ENCODE measurements at regions not wholly inside any gene's neighbourhood (a gene's known extent, or its start where the extent isn't known, plus 50 kb on each side); places are given as distances from the start of the nearest gene placed in this dataset.

DNA sequence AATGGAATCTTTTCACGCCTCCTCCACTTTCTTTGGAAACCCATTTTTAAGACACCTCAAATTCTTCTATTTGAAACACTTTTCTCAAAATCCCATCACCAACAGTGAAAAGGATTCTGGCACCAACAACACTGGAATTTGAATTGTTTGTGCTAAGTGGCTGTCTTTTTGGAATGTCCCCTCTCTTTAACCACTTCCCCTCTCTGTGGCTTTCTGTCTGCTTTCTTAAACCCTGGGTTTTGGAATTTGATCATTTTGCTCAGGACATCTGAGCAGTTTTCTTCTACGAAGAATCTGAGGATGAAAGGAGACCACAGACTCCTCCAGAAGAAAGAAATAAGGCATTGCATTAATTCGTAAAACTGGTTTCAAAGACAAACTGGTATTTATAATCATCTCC lies 89.0 kb downstream of the MXRA5 start:
- no peak overlapping the region for H3K27ac ChIP-seq (ENCODE audit: low read depth, low read length)
- H2AFZ ChIP-seq (ENCODE audit: low read depth, low read length): no peak overlapping the region
- Mint-ChIP-seq H3K9me3 (ENCODE audit: unreplicated experiment) (peaks cover 2% of the 10 kb centered on the region), H3K27ac (ENCODE audit: unreplicated experiment) (peak overlapping the region; percentile 66), H3K36me3 (ENCODE audit: low read depth, unreplicated experiment) (no peaks in the 10 kb centered on the region), H3K27me3 (ENCODE audit: low read depth, unreplicated experiment) (no peaks in the 10 kb centered on the region), H3K4me3 (ENCODE audit: unreplicated experiment) (no peak overlapping the region), H3K4me1 (ENCODE audit: low read depth, unreplicated experiment) (peaks cover 20% of the 10 kb centered on the region)
- no peak overlapping the region for H3K4me2 ChIP-seq (ENCODE audit: low read length)
- H3K79me2 ChIP-seq (ENCODE audit: insufficient read depth, low read length): no peaks in the 10 kb centered on the region
- peaks cover 7% of the 10 kb centered on the region for H3K4me1 ChIP-seq (ENCODE audit: insufficient read depth, low read length)
- FAIRE-seq (peak; percentile 93), DNase-seq (ENCODE audit: low read depth) (peak; percentile 44)
- H3K4me3 ChIP-seq (ENCODE audit: insufficient read depth, low read depth, low read length): no peak overlapping the region
- H3K9ac ChIP-seq (ENCODE audit: low read length): no peak overlapping the region
- TF ChIP-seq EZH2 (IDR thresholded peaks at IDR 0.05; ENCODE audit: insufficient read depth, low read length): no peak
- TF ChIP-seq, protein P1, sequence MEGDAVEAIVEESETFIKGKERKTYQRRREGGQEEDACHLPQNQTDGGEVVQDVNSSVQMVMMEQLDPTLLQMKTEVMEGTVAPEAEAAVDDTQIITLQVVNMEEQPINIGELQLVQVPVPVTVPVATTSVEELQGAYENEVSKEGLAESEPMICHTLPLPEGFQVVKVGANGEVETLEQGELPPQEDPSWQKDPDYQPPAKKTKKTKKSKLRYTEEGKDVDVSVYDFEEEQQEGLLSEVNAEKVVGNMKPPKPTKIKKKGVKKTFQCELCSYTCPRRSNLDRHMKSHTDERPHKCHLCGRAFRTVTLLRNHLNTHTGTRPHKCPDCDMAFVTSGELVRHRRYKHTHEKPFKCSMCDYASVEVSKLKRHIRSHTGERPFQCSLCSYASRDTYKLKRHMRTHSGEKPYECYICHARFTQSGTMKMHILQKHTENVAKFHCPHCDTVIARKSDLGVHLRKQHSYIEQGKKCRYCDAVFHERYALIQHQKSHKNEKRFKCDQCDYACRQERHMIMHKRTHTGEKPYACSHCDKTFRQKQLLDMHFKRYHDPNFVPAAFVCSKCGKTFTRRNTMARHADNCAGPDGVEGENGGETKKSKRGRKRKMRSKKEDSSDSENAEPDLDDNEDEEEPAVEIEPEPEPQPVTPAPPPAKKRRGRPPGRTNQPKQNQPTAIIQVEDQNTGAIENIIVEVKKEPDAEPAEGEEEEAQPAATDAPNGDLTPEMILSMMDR (IDR thresholded peaks at IDR 0.05; ENCODE audit: insufficient read depth, low read depth, low read length): no peak
- H4K20me1 ChIP-seq (ENCODE audit: insufficient read depth, low read length): no peaks in the 10 kb centered on the region
- no peaks in the 10 kb centered on the region for H3K9me3 ChIP-seq (ENCODE audit: insufficient read depth, low read depth, low read length)
- no peaks in the 10 kb centered on the region for H3K36me3 ChIP-seq (ENCODE audit: insufficient read depth, low read length)
- no peaks in the 10 kb centered on the region for H3K27me3 ChIP-seq (ENCODE audit: insufficient read depth, low read length)

DNA sequence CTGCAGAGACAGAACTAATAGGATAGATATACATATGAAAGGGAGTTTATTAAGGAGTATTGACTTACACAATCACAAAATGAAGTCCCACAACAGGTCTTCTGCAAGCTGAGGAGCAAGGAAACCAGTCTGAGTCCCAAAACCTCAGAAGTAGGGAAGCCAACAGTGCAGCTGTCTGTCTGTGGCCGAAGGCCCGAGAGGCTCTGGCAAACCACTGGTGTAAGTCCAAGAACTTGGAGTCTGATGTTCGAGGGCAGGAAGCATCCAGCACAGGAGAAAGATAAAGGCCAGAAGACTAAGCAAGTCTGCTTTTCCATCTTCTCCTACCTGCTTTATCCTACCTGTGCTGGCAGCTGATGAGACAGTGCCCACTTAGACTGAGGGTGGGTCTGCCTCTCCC lies 89.6 kb downstream of the MXRA5 start:
- no peak overlapping the region for H3K27ac ChIP-seq (ENCODE audit: low read depth, low read length)
- H3K9ac ChIP-seq (ENCODE audit: low read length): no peak overlapping the region
- no peaks in the 10 kb centered on the region for H3K36me3 ChIP-seq (ENCODE audit: insufficient read depth, low read length)
- no peak for FAIRE-seq
- no peaks in the 10 kb centered on the region for H3K36me3 Mint-ChIP-seq (ENCODE audit: low read depth, unreplicated experiment)
- peaks cover under 1% of the 10 kb centered on the region for H3K9me3 Mint-ChIP-seq (ENCODE audit: unreplicated experiment)
- TF ChIP-seq EZH2 (IDR thresholded peaks at IDR 0.05; ENCODE audit: insufficient read depth, low read length): no peak
- TF ChIP-seq, protein P1 (IDR thresholded peaks at IDR 0.05; ENCODE audit: insufficient read depth, low read depth, low read length): no peak
- H3K27me3 ChIP-seq (ENCODE audit: insufficient read depth, low read length): no peaks in the 10 kb centered on the region
- H3K4me1 ChIP-seq (ENCODE audit: insufficient read depth, low read length): peaks cover 7% of the 10 kb centered on the region
- no peaks in the 10 kb centered on the region for H3K9me3 ChIP-seq (ENCODE audit: insufficient read depth, low read depth, low read length)
- no peaks in the 10 kb centered on the region for H4K20me1 ChIP-seq (ENCODE audit: insufficient read depth, low read length)
- H2AFZ ChIP-seq (ENCODE audit: low read depth, low read length): no peak overlapping the region
- no peak overlapping the region for H3K4me3 Mint-ChIP-seq (ENCODE audit: unreplicated experiment)
- DNase-seq (ENCODE audit: low read depth): no peak
- H3K4me3 ChIP-seq (ENCODE audit: insufficient read depth, low read depth, low read length): no peak overlapping the region
- no peak overlapping the region for H3K4me2 ChIP-seq (ENCODE audit: low read length)
- H3K27me3 Mint-ChIP-seq (ENCODE audit: low read depth, unreplicated experiment): no peaks in the 10 kb centered on the region
- H3K27ac Mint-ChIP-seq (ENCODE audit: unreplicated experiment): no peak overlapping the region
- peaks cover 20% of the 10 kb centered on the region for H3K4me1 Mint-ChIP-seq (ENCODE audit: low read depth, unreplicated experiment)
- no peaks in the 10 kb centered on the region for H3K79me2 ChIP-seq (ENCODE audit: insufficient read depth, low read length)

DNA sequence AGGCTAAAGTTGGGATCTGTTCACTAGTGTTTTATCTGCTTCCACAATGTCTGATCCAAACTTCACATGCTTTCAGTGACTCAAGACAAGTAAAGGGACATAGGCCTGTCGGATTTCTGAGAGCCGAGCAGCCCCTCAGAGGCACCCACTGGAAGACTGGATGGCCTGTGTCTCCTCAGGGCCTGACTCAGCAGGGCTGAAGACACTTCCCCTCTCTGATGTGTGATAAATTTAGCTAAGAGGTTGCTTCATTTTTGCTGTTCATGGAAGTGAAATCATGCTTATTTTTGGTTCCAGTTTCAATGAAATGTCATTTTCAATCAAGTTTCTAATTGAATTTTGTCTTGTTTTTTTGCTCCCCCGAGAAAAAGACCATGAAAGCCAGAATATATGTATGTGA lies 93.7 kb downstream of the MXRA5 start:
- peaks cover 1% of the 10 kb centered on the region for H3K9me3 Mint-ChIP-seq (ENCODE audit: unreplicated experiment)
- no peak overlapping the region for H3K27ac ChIP-seq (ENCODE audit: low read depth, low read length)
- no peaks in the 10 kb centered on the region for H3K36me3 Mint-ChIP-seq (ENCODE audit: low read depth, unreplicated experiment)
- H3K4me2 ChIP-seq (ENCODE audit: low read length): no peak overlapping the region
- peaks cover 5% of the 10 kb centered on the region for H3K4me1 ChIP-seq (ENCODE audit: insufficient read depth, low read length)
- H3K4me1 Mint-ChIP-seq (ENCODE audit: low read depth, unreplicated experiment): peaks cover 17% of the 10 kb centered on the region
- FAIRE-seq (peak; percentile 100), DNase-seq (ENCODE audit: low read depth) (no peak)
- no peak overlapping the region for H3K9ac ChIP-seq (ENCODE audit: low read length)
- no peak overlapping the region for H2AFZ ChIP-seq (ENCODE audit: low read depth, low read length)
- H3K36me3 ChIP-seq (ENCODE audit: insufficient read depth, low read length): no peaks in the 10 kb centered on the region
- no peak overlapping the region for H3K4me3 ChIP-seq (ENCODE audit: insufficient read depth, low read depth, low read length)
- no peaks in the 10 kb centered on the region for H3K79me2 ChIP-seq (ENCODE audit: insufficient read depth, low read length)
- TF ChIP-seq EZH2 (IDR thresholded peaks at IDR 0.05; ENCODE audit: insufficient read depth, low read length): no peak
- TF ChIP-seq, protein P1 (IDR thresholded peaks at IDR 0.05; ENCODE audit: insufficient read depth, low read depth, low read length): no peak
- no peaks in the 10 kb centered on the region for H3K27me3 Mint-ChIP-seq (ENCODE audit: low read depth, unreplicated experiment)
- H4K20me1 ChIP-seq (ENCODE audit: insufficient read depth, low read length): no peaks in the 10 kb centered on the region
- no peak overlapping the region for H3K4me3 Mint-ChIP-seq (ENCODE audit: unreplicated experiment)
- no peaks in the 10 kb centered on the region for H3K9me3 ChIP-seq (ENCODE audit: insufficient read depth, low read depth, low read length)
- peak overlapping the region; percentile 95 for H3K27ac Mint-ChIP-seq (ENCODE audit: unreplicated experiment)
- H3K27me3 ChIP-seq (ENCODE audit: insufficient read depth, low read length): no peaks in the 10 kb centered on the region

Measured in astrocyte (in vitro differentiated cells and primary cell).